Keratinocyte (primary cell): ENCODE measurements at regions not wholly inside any gene's neighbourhood (a gene's known extent, or its start where the extent isn't known, plus 50 kb on each side); places are given as distances from the start of the nearest gene placed in this dataset.

ENCODE experiments used
- DNase-seq: peaks from one replicate; pipeline ENCODE4 v3.0.0-alpha.2; 2011; ENCODE audit warnings: low read depth, missing footprints, low spot score
- FAIRE-seq: peaks from 2 replicates; lab custom pipeline; 2011; peaks lifted over from hg19 to GRCh38; lab: Jason Lieb, UNC
- H2AFZ ChIP-seq: 2 replicates; pipeline ENCODE4 v1.6.0; 2012; ENCODE audit warnings: low read length, control low read depth, inconsistent platforms; ENCODE audit not compliant: control insufficient read depth
- H3K27ac ChIP-seq: 2 replicates; pipeline ENCODE4 v1.5.1; 2011; ENCODE audit warnings: low read length; ENCODE audit not compliant: control insufficient read depth, insufficient read depth
- H3K27me3 ChIP-seq: 3 replicates; pipeline ENCODE4 v1.6.0; 2011; ENCODE audit warnings: low read length; ENCODE audit not compliant: control insufficient read depth, insufficient read depth; ENCODE audit errors: extremely low read depth
- H3K36me3 ChIP-seq, 2 experiments: 2 replicates in 1 of 2; 3 replicates in 1 of 2; pipeline ENCODE4 v1.5.1; 2011; ENCODE audit warnings: low read length in 2 of 2, mild to moderate bottlenecking in 1 of 2; ENCODE audit not compliant: control insufficient read depth in 2 of 2, insufficient read depth in 2 of 2; ENCODE audit errors: extremely low read depth in 1 of 2
- H3K4me1 ChIP-seq: 3 replicates; pipeline ENCODE4 v1.5.1; 2011; ENCODE audit warnings: low read length; ENCODE audit not compliant: control insufficient read depth, insufficient read depth; ENCODE audit errors: extremely low read depth
- H3K4me2 ChIP-seq: 3 replicates; pipeline ENCODE4 v1.6.0; 2011; ENCODE audit warnings: low read depth, low read length; ENCODE audit not compliant: control insufficient read depth, insufficient read depth; ENCODE audit errors: extremely low read depth
- H3K4me3 ChIP-seq, 3 experiments: fragments of 200-600 bp in 1 of 3; sonication (generic) in 1 of 3; 2 replicates in 2 of 3; 3 replicates in 1 of 3; pipeline ENCODE4 v1.5.1; 2011 to 2016; ENCODE audit warnings: low read length in 3 of 3, mild to moderate bottlenecking in 3 of 3, control low read depth in 2 of 3, inconsistent platforms in 1 of 3, low read depth in 1 of 3, mixed read lengths in 1 of 3, mixed run types in 1 of 3, moderate library complexity in 1 of 3; ENCODE audit not compliant: control insufficient read depth in 2 of 3, insufficient read depth in 2 of 3; ENCODE audit errors: extremely low read depth in 1 of 3
- H3K79me2 ChIP-seq: 2 replicates; pipeline ENCODE4 v1.6.0; 2012; ENCODE audit warnings: low read length; ENCODE audit not compliant: control insufficient read depth, insufficient read depth
- H3K9ac ChIP-seq: 3 replicates; pipeline ENCODE4 v1.6.0; 2011; ENCODE audit warnings: low read length; ENCODE audit not compliant: control insufficient read depth, insufficient read depth; ENCODE audit errors: extremely low read depth
- H3K9me1 ChIP-seq: 3 replicates; pipeline ENCODE4 v1.6.0; 2011; ENCODE audit warnings: low read length; ENCODE audit not compliant: control insufficient read depth, insufficient read depth; ENCODE audit errors: extremely low read depth
- H3K9me3 ChIP-seq: 2 replicates; pipeline ENCODE4 v1.5.1; 2012; ENCODE audit warnings: low read depth, low read length; ENCODE audit not compliant: control insufficient read depth
- H4K20me1 ChIP-seq: 3 replicates; pipeline ENCODE4 v1.6.0; 2011; ENCODE audit warnings: low read length; ENCODE audit not compliant: control insufficient read depth, insufficient read depth; ENCODE audit errors: extremely low read depth
- CTCF ChIP-seq, 3 experiments: IDR thresholded peaks in 1 of 3; conservative IDR thresholded peaks in 1 of 3; optimal IDR thresholded peaks in 1 of 3; 2 replicates in 2 of 3; 3 replicates in 1 of 3; pipeline versions ENCODE3 to v1.5.1; 2011; ENCODE audit warnings: low read length in 3 of 3, mild to moderate bottlenecking in 3 of 3, moderate library complexity in 2 of 3, control low read depth in 1 of 3, inconsistent platforms in 1 of 3; ENCODE audit not compliant: insufficient read depth in 2 of 3; ENCODE audit errors: extremely low read depth in 1 of 3
- EZH2 ChIP-seq: IDR thresholded peaks from one replicate; pipeline ENCODE4 v1.6.1; 2012; ENCODE audit warnings: inconsistent platforms, mild to moderate bottlenecking, low read length, moderate library complexity
- dilution Hi-C: fragments of 300-500 bp; cut with MboI; formaldehyde crosslinking; loops from one replicate; pipeline ENCODE4 v1.7.0; 2020; ENCODE audit warnings: low sequenced_read_pairs; ENCODE audit not compliant: extremely low pct_ligation_motif_present

- no peak overlapping the region for H2AFZ ChIP-seq
- dilution Hi-C loops, result no loop called here
- TF ChIP-seq EZH2, result no peak
- TF ChIP-seq CTCF (optimal IDR thresholded peaks at IDR 0.05 in 1 of 3, IDR thresholded peaks at IDR 0.05 in 1 of 3, conservative IDR thresholded peaks at IDR 0.05 in 1 of 3; ENCODE audit: extremely low read depth in 1 of 3, insufficient read depth in 2 of 3, low read length in 3 of 3), result peak; percentile 67 to 82 (median 75)
- peaks cover 11% of the 10 kb centered on the region for H3K4me1 ChIP-seq
- H3K79me2 ChIP-seq, result no peaks in the 10 kb centered on the region
- H3K4me3 ChIP-seq, result no peak overlapping the region
- H3K9me1 ChIP-seq, result no peaks in the 10 kb centered on the region
- H3K9me3 ChIP-seq, result no peaks in the 10 kb centered on the region
- peak; percentile 84 for FAIRE-seq
- H3K9ac ChIP-seq, result no peak overlapping the region
- H3K4me2 ChIP-seq, result no peak overlapping the region
- no peak overlapping the region for H3K27ac ChIP-seq
- H3K36me3 ChIP-seq, result no peaks in the 10 kb centered on the region
- H3K27me3 ChIP-seq, result no peaks in the 10 kb centered on the region
- no peak for DNase-seq
- H4K20me1 ChIP-seq, result no peaks in the 10 kb centered on the region
Observed at GRCh38 chr10:29926693-29927048, 132.7 kb downstream of the JCAD start.

GRCh38 chr10:29925771-29926692 lies 133.4 kb downstream of the JCAD start:
- H3K9ac ChIP-seq, result no peak overlapping the region

More at GRCh38 chr10:29925771-29926692, 133.4 kb downstream of the JCAD start:
- Histone ChIP-seq H3K4me3 (no peak overlapping the region), H3K4me1 (peaks cover 17% of the 10 kb centered on the region), H3K36me3 (no peaks in the 10 kb centered on the region), H3K4me2 (no peak overlapping the region), H4K20me1 (no peaks in the 10 kb centered on the region), H3K27me3 (no peaks in the 10 kb centered on the region), H3K9me1 (no peaks in the 10 kb centered on the region), H3K79me2 (no peaks in the 10 kb centered on the region), H3K9me3 (no peaks in the 10 kb centered on the region), H3K27ac (no peak overlapping the region), H2AFZ (no peak overlapping the region)
- TF ChIP-seq EZH2 (no peak), CTCF (optimal IDR thresholded peaks at IDR 0.05 in 1 of 3, IDR thresholded peaks at IDR 0.05 in 1 of 3, conservative IDR thresholded peaks at IDR 0.05 in 1 of 3; ENCODE audit: extremely low read depth in 1 of 3, insufficient read depth in 2 of 3, low read length in 3 of 3) (no peak)
- dilution Hi-C loops, result no loop called here
- FAIRE-seq (no peak), DNase-seq (no peak)
